MCF 10A (cell line): ENCODE measurements at regions not wholly inside any gene's neighbourhood (a gene's known extent, or its start where the extent isn't known, plus 50 kb on each side); places are given as distances from the start of the nearest gene placed in this dataset.

Experiments used
- BruUV-seq: library from RNA; stranded (reverse); fragments of 400-500 nt; replicated peaks from 2 replicates; lab custom pipeline; 2021; lab: Mats Ljungman, UMichigan
- CTCF ChIA-PET: fragments of 300-600 bp; sonication (Branson Sonifier 250); formaldehyde crosslinking; extraction: SDS; loops from one replicate; lab custom pipeline; 2021; ENCODE audit warnings: antibody characterized with exemption, inconsistent platforms; lab: Yijun Ruan, JAX
- POLR2A ChIA-PET: fragments of 300-600, 350-650 bp; sonication (Branson Sonifier 250); formaldehyde crosslinking; extraction: SDS; loops from one replicate; lab custom pipeline; 2020; ENCODE audit warnings: antibody characterized with exemption, inconsistent platforms; lab: Yijun Ruan, JAX
- DNase-seq: peaks from one replicate; pipeline ENCODE4 v3.0.0-alpha.2; 2018; ENCODE audit not compliant: unreplicated experiment
- H3K27ac Mint-ChIP-seq: one replicate; pipeline ENCODE4 v1.8.0; 2022; ENCODE audit warnings: mild to moderate bottlenecking, low read depth, mixed read lengths; ENCODE audit not compliant: unreplicated experiment
- H3K27me3 Mint-ChIP-seq: one replicate; pipeline ENCODE4 v1.8.0; 2022; ENCODE audit warnings: mixed read lengths; ENCODE audit not compliant: insufficient read depth, unreplicated experiment
- H3K36me3 Mint-ChIP-seq: one replicate; pipeline ENCODE4 v1.8.0; 2022; ENCODE audit warnings: mild to moderate bottlenecking, moderate library complexity, mixed read lengths; ENCODE audit not compliant: insufficient read depth, unreplicated experiment
- H3K4me1 Mint-ChIP-seq: one replicate; pipeline ENCODE4 v1.8.0; 2022; ENCODE audit warnings: mixed read lengths; ENCODE audit not compliant: insufficient read depth, unreplicated experiment
- H3K4me3 Mint-ChIP-seq: one replicate; pipeline ENCODE4 v1.8.0; 2022; ENCODE audit warnings: mild to moderate bottlenecking, moderate library complexity, mixed read lengths; ENCODE audit not compliant: unreplicated experiment
- H3K9me3 Mint-ChIP-seq: one replicate; pipeline ENCODE4 v1.8.0; 2022; ENCODE audit warnings: mixed read lengths; ENCODE audit not compliant: unreplicated experiment
- CTCF ChIP-seq: fragments of 200-600 bp; IDR thresholded peaks from one replicate; pipeline ENCODE4 v1.8.0; 2022; ENCODE audit warnings: antibody characterized with exemption, mild to moderate bottlenecking; ENCODE audit not compliant: unreplicated experiment
- intact Hi-C: fragments of 100-400 bp; cut with micrococcal nuclease; formaldehyde crosslinking; loops from 2 replicates; pipeline ENCODE4 v1.14.1; 2022

GRCh38 chr13:90709319-90709718 lies 638.2 kb upstream of the MIR17HG start:
- H3K4me3 Mint-ChIP-seq: no peak overlapping the region
- H3K27me3 Mint-ChIP-seq: no peaks in the 10 kb centered on the region
- TF ChIP-seq CTCF: no peak
- BruUV-seq: no TSS peak
- CTCF ChIA-PET: no interaction called here
- no peaks in the 10 kb centered on the region for H3K36me3 Mint-ChIP-seq
- no peak overlapping the region for H3K27ac Mint-ChIP-seq
- no peak for DNase-seq
- POLR2A ChIA-PET: no interaction called here
- no peaks in the 10 kb centered on the region for H3K9me3 Mint-ChIP-seq
- intact Hi-C loops: no loop called here
- no peaks in the 10 kb centered on the region for H3K4me1 Mint-ChIP-seq

GRCh38 chr13:90710164-90710759 lies 637.2 kb upstream of the MIR17HG start:
- CTCF ChIA-PET: interaction anchor here (0.6 kb wide), 1 partner anchor 123 kb away, joined by 5 read pairs; no protein-coding TSS in a partner anchor
- no peaks in the 10 kb centered on the region for H3K27me3 Mint-ChIP-seq
- no peak for DNase-seq
- no TSS peak for BruUV-seq
- no peaks in the 10 kb centered on the region for H3K9me3 Mint-ChIP-seq
- H3K4me1 Mint-ChIP-seq: no peaks in the 10 kb centered on the region
- intact Hi-C loops: no loop called here
- POLR2A ChIA-PET: no interaction called here
- no peak overlapping the region for H3K27ac Mint-ChIP-seq
- H3K36me3 Mint-ChIP-seq: no peaks in the 10 kb centered on the region
- H3K4me3 Mint-ChIP-seq: no peak overlapping the region
- TF ChIP-seq CTCF: no peak

GRCh38 chr13:90713441-90714133 lies 633.9 kb upstream of the MIR17HG start:
- Mint-ChIP-seq H3K9me3 (no peaks in the 10 kb centered on the region), H3K27ac (no peak overlapping the region), H3K27me3 (no peaks in the 10 kb centered on the region), H3K36me3 (no peaks in the 10 kb centered on the region), H3K4me3 (no peak overlapping the region), H3K4me1 (peaks cover 15% of the 10 kb centered on the region)
- intact Hi-C loops: no loop called here
- DNase-seq: no peak
- CTCF ChIA-PET: no interaction called here
- TF ChIP-seq CTCF: no peak
- BruUV-seq: no TSS peak
- POLR2A ChIA-PET: no interaction called here

- intact Hi-C loops: no loop called here
- H3K4me3 Mint-ChIP-seq: no peak overlapping the region
- DNase-seq: no peak
- no peak for TF ChIP-seq CTCF
- no peaks in the 10 kb centered on the region for H3K27me3 Mint-ChIP-seq
- no peaks in the 10 kb centered on the region for H3K9me3 Mint-ChIP-seq
- BruUV-seq: no TSS peak
- H3K36me3 Mint-ChIP-seq: no peaks in the 10 kb centered on the region
- POLR2A ChIA-PET: no interaction called here
- CTCF ChIA-PET: interaction anchor here (0.6 kb wide), 1 partner anchor 14 kb away, joined by 4 read pairs; no protein-coding TSS in a partner anchor
- H3K4me1 Mint-ChIP-seq: peaks cover 15% of the 10 kb centered on the region
- no peak overlapping the region for H3K27ac Mint-ChIP-seq
Measured at GRCh38 chr13:90715485-90715884, 632.0 kb upstream of the MIR17HG start.
